SK-N-SH (cell line): ENCODE measurements at regions not wholly inside any gene's neighbourhood (a gene's known extent, or its start where the extent isn't known, plus 50 kb on each side); places are given as distances from the start of the nearest gene placed in this dataset.

Experiments used
- CTCF ChIA-PET: fragments of 300-600, 350-600 bp; formaldehyde crosslinking; extraction: SDS; loops from one replicate; lab custom pipeline; 2021; lab: Yijun Ruan, JAX
- POLR2A ChIA-PET: fragments of 350-600 bp; sonication (Branson Sonifier 250); formaldehyde crosslinking; extraction: SDS; loops from one replicate; lab custom pipeline; 2020; ENCODE audit warnings: antibody characterized with exemption, inconsistent platforms; lab: Yijun Ruan, JAX
- DNase-seq: peaks from one replicate; pipeline ENCODE4 v3.0.0; 2012
- H2AFZ ChIP-seq: fragments of 200-600 bp; sonication (generic); 2 replicates; pipeline ENCODE4 v1.8.1; 2016; ENCODE audit warnings: antibody characterized with exemption, mild to moderate bottlenecking, low read depth
- H3F3A ChIP-seq: fragments of 200-600 bp; sonication (generic); replicated peaks from 2 replicates; pipeline ENCODE3; 2016; ENCODE audit warnings: antibody characterized with exemption, mild to moderate bottlenecking; ENCODE audit not compliant: insufficient read depth
- H3K27ac ChIP-seq, 2 experiments: fragments of 200-500 bp in 1 of 2; fragments of 200-600 bp in 1 of 2; sonication (Bioruptor generic) in 1 of 2; sonication (generic), shearing (Covaris generic) in 1 of 2; 2 replicates each; pipeline versions ENCODE4 v1.5.1 to v1.6.1; 2014 to 2016; ENCODE audit warnings: low read depth in 2 of 2, inconsistent platforms in 1 of 2, low read length in 1 of 2, mild to moderate bottlenecking in 1 of 2, mixed read lengths in 1 of 2
- H3K27me3 ChIP-seq: fragments of 200-600 bp; sonication (generic), shearing (Covaris generic); 2 replicates; pipeline ENCODE4 v1.6.1; 2016; ENCODE audit warnings: mixed run types; ENCODE audit not compliant: insufficient read depth
- H3K36me3 ChIP-seq, 2 experiments: fragments of 200-500 bp in 1 of 2; fragments of 200-600 bp in 1 of 2; sonication (Bioruptor generic) in 1 of 2; sonication (generic) in 1 of 2; replicated peaks in 1 of 2; 2 replicates each; pipeline versions ENCODE3 to v1.5.1; 2014 to 2016; ENCODE audit warnings: low read length in 1 of 2, mild to moderate bottlenecking in 1 of 2; ENCODE audit not compliant: insufficient read depth in 2 of 2, control insufficient read depth in 1 of 2
- H3K4me1 ChIP-seq, 2 experiments: fragments of 200-500 bp in 1 of 2; fragments of 200-600 bp in 1 of 2; sonication (Bioruptor generic) in 1 of 2; sonication (generic), shearing (Covaris generic) in 1 of 2; 2 replicates each; pipeline versions ENCODE4 v1.5.1 to v1.6.1; 2014 to 2016; ENCODE audit warnings: low read depth in 1 of 2, low read length in 1 of 2, mixed run types in 1 of 2; ENCODE audit not compliant: insufficient read depth in 2 of 2, control insufficient read depth in 1 of 2
- H3K4me2 ChIP-seq: fragments of 200-600 bp; sonication (generic), shearing (Covaris generic); 2 replicates; pipeline ENCODE4 v1.6.1; 2017; ENCODE audit warnings: mixed run types
- H3K4me3 ChIP-seq, 2 experiments: fragments of 200-500 bp in 1 of 2; fragments of 200-600 bp in 1 of 2; sonication (Bioruptor generic) in 1 of 2; sonication (generic), shearing (Covaris generic) in 1 of 2; 2 replicates each; pipeline versions ENCODE4 v1.5.1 to v1.8.1; 2014 to 2016; ENCODE audit warnings: low read depth in 2 of 2, inconsistent platforms in 1 of 2, low read length in 1 of 2, mild to moderate bottlenecking in 1 of 2, mixed read lengths in 1 of 2, moderate library complexity in 1 of 2
- H3K79me2 ChIP-seq: fragments of 200-600 bp; sonication (generic); 2 replicates; pipeline ENCODE4 v1.8.1; 2017; ENCODE audit warnings: mild to moderate bottlenecking; ENCODE audit not compliant: insufficient read depth
- H3K9ac ChIP-seq: fragments of 200-600 bp; sonication (generic); 2 replicates; pipeline ENCODE4 v1.6.1; 2017; ENCODE audit warnings: mixed run types
- H3K9me2 ChIP-seq: fragments of 200-600 bp; sonication (generic); 2 replicates; pipeline ENCODE4 v1.6.1; 2017; ENCODE audit warnings: mixed run types
- H3K9me3 ChIP-seq: fragments of 200-600 bp; sonication (generic); 2 replicates; pipeline ENCODE4 v1.6.1; 2017; ENCODE audit warnings: mixed run types, mild to moderate bottlenecking, moderate library complexity
- H4K20me1 ChIP-seq: fragments of 200-600 bp; sonication (generic); 2 replicates; pipeline ENCODE4 v1.6.1; 2017; ENCODE audit warnings: mild to moderate bottlenecking, mixed run types; ENCODE audit not compliant: insufficient read depth
- EP300 ChIP-seq, 2 experiments: IDR thresholded peaks; 2 replicates each; pipeline versions ENCODE4 v1.4.0 to v1.6.1; 2012; ENCODE audit warnings: borderline replicate concordance in 1 of 2, low read depth in 1 of 2, low read length in 1 of 2
- FOSL2 ChIP-seq: IDR thresholded peaks from 2 replicates; pipeline ENCODE4 v1.4.0; 2012; ENCODE audit warnings: low read depth, mild to moderate bottlenecking, moderate library complexity, borderline replicate concordance
- GABPA ChIP-seq: IDR thresholded peaks from 2 replicates; pipeline ENCODE4 v1.4.0; 2012; ENCODE audit warnings: low read depth, mild to moderate bottlenecking
- JUND ChIP-seq: IDR thresholded peaks from 2 replicates; pipeline ENCODE4 v1.4.0; 2012
- MEF2A ChIP-seq: IDR thresholded peaks from 2 replicates; pipeline ENCODE4 v1.4.0; 2012; ENCODE audit warnings: low read depth, borderline replicate concordance
- NFIC ChIP-seq: IDR thresholded peaks from 2 replicates; pipeline ENCODE4 v1.4.0; 2012; ENCODE audit warnings: borderline replicate concordance
- NRF1 ChIP-seq: IDR thresholded peaks from 2 replicates; pipeline ENCODE4 v1.6.1; 2012; ENCODE audit warnings: low read depth, mild to moderate bottlenecking, low read length
- PBX3 ChIP-seq: IDR thresholded peaks from 2 replicates; pipeline ENCODE4; 2012
- POLR2AphosphoS5 ChIP-seq: IDR thresholded peaks from 2 replicates; pipeline ENCODE4 v1.6.1; 2012; ENCODE audit warnings: low read depth, low read length
- RAD21 ChIP-seq: IDR thresholded peaks from 2 replicates; pipeline ENCODE4 v1.6.1; 2012; ENCODE audit warnings: mild to moderate bottlenecking, low read length
- RFX5 ChIP-seq: IDR thresholded peaks from 2 replicates; pipeline ENCODE4 v1.6.1; 2012; ENCODE audit warnings: mild to moderate bottlenecking, improper control_type of control experiment, low read length
- RXRA ChIP-seq: IDR thresholded peaks from 2 replicates; pipeline ENCODE4 v1.4.0; 2012; ENCODE audit warnings: low read depth, mild to moderate bottlenecking, borderline replicate concordance
- SIN3A ChIP-seq: IDR thresholded peaks from 2 replicates; pipeline ENCODE4 v1.6.1; 2012; ENCODE audit warnings: low read depth, mild to moderate bottlenecking, low read length, moderate library complexity, borderline replicate concordance
- TAF1 ChIP-seq: IDR thresholded peaks from 2 replicates; pipeline ENCODE4 v1.6.1; 2012; ENCODE audit warnings: low read depth, mild to moderate bottlenecking, low read length, moderate library complexity, borderline replicate concordance
- TCF12 ChIP-seq: IDR thresholded peaks from 2 replicates; pipeline ENCODE4 v1.4.0; 2012
- USF1 ChIP-seq: IDR thresholded peaks from 2 replicates; pipeline ENCODE4 v1.4.0; 2012; ENCODE audit warnings: low read depth, borderline replicate concordance
- YY1 ChIP-seq: IDR thresholded peaks from 2 replicates; pipeline ENCODE4 v1.4.0; 2012; ENCODE audit warnings: low read depth, mild to moderate bottlenecking
- WGBS: methylation state at CpG from one replicate; pipeline ENCODE4 v1.1.6; 2017; ENCODE audit warnings: low lambda C conversion rate; 5-methylcytosine and 5-hydroxymethylcytosine counted together

- H3K4me1 ChIP-seq: peaks cover 5 to 32% of the 10 kb centered on the region in 2 experiments; a peak in 3 of 4 replicates
- no peaks in the 10 kb centered on the region for H3K79me2 ChIP-seq
- no peak for TF ChIP-seq EP300 (IDR thresholded peaks at IDR 0.05; ENCODE audit: borderline replicate concordance in 1 of 2, low read depth in 1 of 2, low read length in 1 of 2)
- TF ChIP-seq RAD21: no peak
- no peak for TF ChIP-seq USF1
- TF ChIP-seq MEF2A: no peak
- H3F3A ChIP-seq: no peaks in the 10 kb centered on the region
- no peaks in the 10 kb centered on the region for H4K20me1 ChIP-seq
- H3K4me2 ChIP-seq: no peak overlapping the region
- no peak overlapping the region for H3K9ac ChIP-seq
- no peak overlapping the region for H2AFZ ChIP-seq
- no peak overlapping the region for H3K27ac ChIP-seq
- H3K4me3 ChIP-seq: no peak overlapping the region
- no peaks in the 10 kb centered on the region for H3K27me3 ChIP-seq
- no peak for DNase-seq
- WGBS: 56% methylated on average over 3 of the region's 3 CpGs
- no peaks in the 10 kb centered on the region for H3K36me3 ChIP-seq
- ChIA-PET POLR2A (no interaction called here), CTCF (interaction anchor here (1.1 to 1.2 kb wide), 2 partner anchors 89 to 200 kb away, joined by 3 read pairs; no protein-coding TSS in a partner anchor)
- H3K9me3 ChIP-seq: no peaks in the 10 kb centered on the region
- H3K9me2 ChIP-seq: no peaks in the 10 kb centered on the region
These were observed 167.6 kb downstream of the TTC8 start for GRCh38 chr14:88992011-88992410.

- Histone ChIP-seq H3K27me3 (no peaks in the 10 kb centered on the region), H3K4me1 (peaks cover 5 to 30% of the 10 kb centered on the region in 2 experiments; a peak in 3 of 4 replicates), H2AFZ (no peak overlapping the region), H3K4me2 (no peak overlapping the region), H4K20me1 (no peaks in the 10 kb centered on the region), H3K27ac (peak overlapping the region; percentile 30 to 55; a peak in 2 of 4 replicates), H3K9me3 (no peaks in the 10 kb centered on the region), H3K9me2 (no peaks in the 10 kb centered on the region), H3F3A (no peaks in the 10 kb centered on the region), H3K36me3 (no peaks in the 10 kb centered on the region), H3K9ac (no peak overlapping the region), H3K4me3 (no peak overlapping the region), H3K79me2 (no peaks in the 10 kb centered on the region)
- ChIA-PET CTCF (interaction anchor here (0.6 kb wide), 1 partner anchor 144 kb away, joined by 3 read pairs; no protein-coding TSS in a partner anchor), POLR2A (no interaction called here)
- DNase-seq: no peak
- 56% methylated on average over 2 of the region's 2 CpGs for WGBS
- peak; percentile 16; the same call in 1 of the 2 replicates for TF ChIP-seq FOSL2
- no peak for TF ChIP-seq NRF1
- TF ChIP-seq SIN3A: no peak
- no peak for TF ChIP-seq MEF2A
- 0 out of 2 replicates have a peak, but pooled peaks have one; percentile 10 for TF ChIP-seq NFIC
These were observed 169.5 kb downstream of the TTC8 start for GRCh38 chr14:88993946-88994345.

- POLR2A ChIA-PET: interaction anchor here (1.1 kb wide), 1 partner anchor 170 kb away, joined by 3 read pairs; no protein-coding TSS in a partner anchor
- no peaks in the 10 kb centered on the region for H3K9me3 ChIP-seq
- H3K27ac ChIP-seq: peak overlapping the region; percentile 80 to 100
- no peak overlapping the region for H3K9ac ChIP-seq
- no peaks in the 10 kb centered on the region for H3K9me2 ChIP-seq
- no peaks in the 10 kb centered on the region for H3K27me3 ChIP-seq
- H3K4me1 ChIP-seq: peaks cover 5 to 46% of the 10 kb centered on the region in 2 experiments; a peak in 3 of 4 replicates
- no peaks in the 10 kb centered on the region for H3F3A ChIP-seq
- 40% methylated on average over 9 of the region's 9 CpGs for WGBS
- H3K79me2 ChIP-seq: no peaks in the 10 kb centered on the region
- no peaks in the 10 kb centered on the region for H3K36me3 ChIP-seq
- no peak overlapping the region; the same call in 1 of the 2 replicates for H3K4me2 ChIP-seq
- CTCF ChIA-PET: interaction anchor here (0.6 kb wide), 1 partner anchor 111 kb away, joined by 3 read pairs; no protein-coding TSS in a partner anchor
- DNase-seq: no peak
- H4K20me1 ChIP-seq: no peaks in the 10 kb centered on the region
- H2AFZ ChIP-seq: no peak overlapping the region
- no peak overlapping the region for H3K4me3 ChIP-seq
- TF ChIP-seq POLR2AphosphoS5 (no peak; the same call in 1 of the 2 replicates), NFIC (peak; percentile 80), EP300 (IDR thresholded peaks at IDR 0.05; ENCODE audit: borderline replicate concordance in 1 of 2, low read depth in 1 of 2, low read length in 1 of 2) (peak; percentile 42 to 68; a peak in 1 of 4 replicates), RXRA (peak; percentile 56; the same call in 1 of the 2 replicates), YY1 (no peak), MEF2A (peak; percentile 61; the same call in 1 of the 2 replicates), RAD21 (no peak), TCF12 (peak; percentile 63; the same call in 1 of the 2 replicates), JUND (peak; percentile 40), PBX3 (peak; percentile 79), RFX5 (no peak), TAF1 (no peak), GABPA (no peak)
These were observed 171.2 kb downstream of the TTC8 start for GRCh38 chr14:88995437-88996198.
